ENCODE measurements at regions not wholly inside any gene's neighbourhood (a gene's known extent, or its start where the extent isn't known, plus 50 kb on each side); places are given as distances from the start of the nearest gene placed in this dataset.

GRCh38 chr2:121120991-121121390 lies 164.0 kb downstream of the TFCP2L1 start:
- BruUV-seq (replicated peaks) = no TSS peak
- FAIRE-seq = no peak
- Histone ChIP-seq H4K20me1 (ENCODE audit: insufficient read depth, low read length) (no peaks in the 10 kb centered on the region), H3K9ac (ENCODE audit: insufficient read depth, low read depth, low read length) (no peak overlapping the region), H3K27me3 (ENCODE audit: control insufficient read depth in 1 of 2, insufficient read depth in 2 of 2, low read length in 2 of 2) (peaks cover 11 to 62% of the 10 kb centered on the region in 2 experiments; a peak in 4 of 5 replicates), H3K79me2 (ENCODE audit: insufficient read depth, low read length) (no peaks in the 10 kb centered on the region), H3K36me3 (replicated peaks in 1 of 2; ENCODE audit: control insufficient read depth in 1 of 2, insufficient read depth in 2 of 2, low read length in 2 of 2) (no peaks in the 10 kb centered on the region), H3K9me3 (ENCODE audit: low read length) (no peaks in the 10 kb centered on the region), H3K4me3 (replicated peaks in 1 of 3; ENCODE audit: insufficient read depth in 1 of 3, low read depth in 2 of 3, low read length in 3 of 3) (no peak overlapping the region), H3K4me2 (ENCODE audit: low read depth, low read length) (no peak overlapping the region), H3K4me1 (ENCODE audit: insufficient read depth, low read length) (no peaks in the 10 kb centered on the region), H3K27ac (ENCODE audit: extremely low read length, insufficient read depth, low read length) (no peak overlapping the region), H2AFZ (ENCODE audit: low read length) (no peak overlapping the region)
- 11% methylated on average over 7 of the region's 8 CpGs for WGBS (ENCODE audit: low lambda C conversion rate)
- in situ Hi-C loops (cut with HindIII; ENCODE audit: extremely low pct_ligation_motif_present, low pct_unique_long_range_greater_than_20kb) = loop anchor here (10.0 kb wide), 1 partner anchor 204 kb away; no protein-coding TSS in a partner anchor
- DNase-seq (ENCODE audit: low spot score) = no peak
- intact Hi-C loops (cut with micrococcal nuclease; ENCODE audit: unreplicated experiment) = no loop called here
- TF ChIP-seq MEIS1 (CRISPR knock-in tag; IDR thresholded peaks at IDR 0.05; ENCODE audit: borderline replicate concordance) (no peak), TOE1 (CRISPR knock-in tag; IDR thresholded peaks at IDR 0.05) (no peak), ZNF564 (CRISPR knock-in tag; IDR thresholded peaks at IDR 0.05) (no peak), CHCHD3 (CRISPR knock-in tag; IDR thresholded peaks at IDR 0.05) (no peak), BCLAF1 (IDR thresholded peaks at IDR 0.05) (no peak), ZGPAT (CRISPR knock-in tag; IDR thresholded peaks at IDR 0.05) (no peak), NR1H2 (CRISPR knock-in tag; IDR thresholded peaks at IDR 0.05; ENCODE audit: borderline replicate concordance, low read depth) (no peak), ATAD3A (CRISPR knock-in tag; IDR thresholded peaks at IDR 0.05) (no peak), FOXO4 (CRISPR knock-in tag; conservative IDR thresholded peaks at IDR 0.05) (no peak), PHF5A (CRISPR knock-in tag; IDR thresholded peaks at IDR 0.05; ENCODE audit: low read depth, unreplicated experiment) (no peak)
- ATAC-seq = no peak
- POLR2A ChIA-PET = no interaction called here
- CTCF ChIA-PET (ENCODE audit: low intra/inter-chr PET ratio, low total read pairs) = no interaction called here

All from HepG2 (cell line).